Esophagus (tissue), 2 donors: ENCODE measurements at regions not wholly inside any gene's neighbourhood (a gene's known extent, or its start where the extent isn't known, plus 50 kb on each side); places are given as distances from the start of the nearest gene placed in this dataset.
"Not testable (repeated sequence)": the region's sequence is repeated elsewhere in the genome, so short reads cannot be mapped to it uniquely, and the experiment has no call there.

ENCODE experiments used
- H3K27ac ChIP-seq, 2 donors: one replicate each; pipeline ENCODE4 v1.5.1; 2013; ENCODE audit warnings: low read depth in 2 of 2, mild to moderate bottlenecking in 2 of 2, inconsistent platforms in 1 of 2, low read length in 1 of 2, moderate library complexity in 1 of 2
- H3K27me3 ChIP-seq, 2 donors: one replicate each; pipeline ENCODE4 v1.6.1; 2013; ENCODE audit warnings: low read length in 2 of 2, control low read depth in 1 of 2, mild to moderate bottlenecking in 1 of 2; ENCODE audit not compliant: insufficient read depth in 2 of 2, control insufficient read depth in 1 of 2
- H3K36me3 ChIP-seq, 2 donors: one replicate each; pipeline ENCODE4 v1.6.1; 2013; ENCODE audit warnings: low read length in 1 of 2; ENCODE audit not compliant: control insufficient read depth in 2 of 2, insufficient read depth in 2 of 2
- H3K4me1 ChIP-seq, 2 donors: one replicate each; pipeline ENCODE4 v1.6.1; 2013; ENCODE audit warnings: low read length in 1 of 2; ENCODE audit not compliant: control insufficient read depth in 2 of 2, insufficient read depth in 2 of 2
- H3K4me3 ChIP-seq, 2 donors: one replicate each; pipeline ENCODE4 v1.5.1; 2013; ENCODE audit warnings: low read length in 2 of 2, mild to moderate bottlenecking in 2 of 2, low read depth in 1 of 2, moderate library complexity in 1 of 2
- H3K9me3 ChIP-seq, 2 donors: one replicate each; pipeline ENCODE4 v1.6.1; 2013; ENCODE audit warnings: mild to moderate bottlenecking in 2 of 2, low read depth in 1 of 2, low read length in 1 of 2, moderate library complexity in 1 of 2; ENCODE audit not compliant: control insufficient read depth in 2 of 2, insufficient read depth in 1 of 2
- WGBS, 2 donors: extraction: QIAGEN DNeasy Blood & Tissue Kit; methylation state at CpG; one replicate each; pipeline ENCODE4 v1.1.7; 2013; 5-methylcytosine and 5-hydroxymethylcytosine counted together
- donor health status: healthy with polysubstance abuse.
- donor health status: Bipolar disorder and iron deficiency.

GRCh38 chr4:1531683-1532548 lies 125.7 kb upstream of the NKX1-1 start:
- H3K4me3 ChIP-seq, result no peak overlapping the region
- no peaks in the 10 kb centered on the region for H3K36me3 ChIP-seq
- no peak overlapping the region for H3K27ac ChIP-seq
- peaks cover 0 to 2% of the 10 kb centered on the region in 2 donors for H3K4me1 ChIP-seq
- peaks cover 0 to 3% of the 10 kb centered on the region in 2 donors for H3K27me3 ChIP-seq
- no peaks in the 10 kb centered on the region for H3K9me3 ChIP-seq
- WGBS, 2 donors, result 83 to 87% methylated on average over 22 of the region's 22 CpGs

- Histone ChIP-seq H3K27ac (no peak overlapping the region), H3K27me3 (peaks cover 0 to 3% of the 10 kb centered on the region in 2 donors), H3K9me3 (no peaks in the 10 kb centered on the region), H3K4me1 (peaks cover 0 to 2% of the 10 kb centered on the region in 2 donors), H3K4me3 (no peak overlapping the region), H3K36me3 (no peaks in the 10 kb centered on the region)
- WGBS, 2 donors, result 78 to 80% methylated on average over 13 of the region's 13 CpGs
Measured at GRCh38 chr4:1530356-1530755, 124.1 kb upstream of the NKX1-1 start.

DNA sequence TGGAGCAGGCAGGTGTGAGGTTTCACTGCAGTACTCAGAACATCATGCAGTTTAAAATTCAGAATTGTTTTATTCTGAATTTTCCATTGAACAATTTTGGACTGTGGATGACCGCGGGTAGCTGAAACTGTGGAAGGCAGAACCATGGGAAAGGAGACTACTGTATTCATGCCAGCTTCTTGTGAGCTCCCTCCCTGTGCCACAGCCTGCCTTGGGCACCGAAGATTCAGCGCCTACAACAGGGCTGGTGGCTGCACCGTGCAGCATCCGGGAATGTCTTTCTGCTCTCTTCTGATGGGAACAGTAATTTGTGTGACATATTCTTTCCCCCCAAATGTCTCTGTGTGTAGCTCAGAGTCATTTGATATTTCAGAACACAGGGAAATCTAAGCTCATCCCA lies 118.5 kb upstream of the NKX1-1 start:
- no peaks in the 10 kb centered on the region for H3K36me3 ChIP-seq
- peaks cover 8% of the 10 kb centered on the region in 2 donors for H3K9me3 ChIP-seq
- WGBS, 2 donors, result 84 to 94% methylated on average over 6 of the region's 6 CpGs
- H3K4me1 ChIP-seq, result peaks cover 0 to 2% of the 10 kb centered on the region in 2 donors
- peaks cover 3 to 6% of the 10 kb centered on the region in 2 donors for H3K27me3 ChIP-seq
- H3K4me3 ChIP-seq, result no peak overlapping the region
- H3K27ac ChIP-seq, result no peak overlapping the region

GRCh38 chr4:1523907-1524636 lies 117.8 kb upstream of the NKX1-1 start:
- WGBS, 2 donors, result 74 to 75% methylated on average over 24 of the region's 24 CpGs
- no peak overlapping the region for H3K4me3 ChIP-seq
- no peaks in the 10 kb centered on the region for H3K36me3 ChIP-seq
- peaks cover 0 to 2% of the 10 kb centered on the region in 2 donors for H3K4me1 ChIP-seq
- H3K27ac ChIP-seq, result no peak overlapping the region
- peaks cover 8% of the 10 kb centered on the region in 2 donors for H3K9me3 ChIP-seq
- peaks cover 0 to 6% of the 10 kb centered on the region in 2 donors for H3K27me3 ChIP-seq

GRCh38 chr4:1523506-1523905 lies 117.3 kb upstream of the NKX1-1 start:
- 50 to 58% methylated on average over 4 of the region's 4 CpGs for WGBS, 2 donors
- no peak overlapping the region for H3K27ac ChIP-seq
- H3K36me3 ChIP-seq, result no peaks in the 10 kb centered on the region
- peaks cover 0 to 2% of the 10 kb centered on the region in 2 donors for H3K4me1 ChIP-seq
- H3K9me3 ChIP-seq, result peaks cover 8% of the 10 kb centered on the region in 2 donors
- H3K4me3 ChIP-seq, result no peak overlapping the region
- peaks cover 0 to 6% of the 10 kb centered on the region in 2 donors for H3K27me3 ChIP-seq

DNA sequence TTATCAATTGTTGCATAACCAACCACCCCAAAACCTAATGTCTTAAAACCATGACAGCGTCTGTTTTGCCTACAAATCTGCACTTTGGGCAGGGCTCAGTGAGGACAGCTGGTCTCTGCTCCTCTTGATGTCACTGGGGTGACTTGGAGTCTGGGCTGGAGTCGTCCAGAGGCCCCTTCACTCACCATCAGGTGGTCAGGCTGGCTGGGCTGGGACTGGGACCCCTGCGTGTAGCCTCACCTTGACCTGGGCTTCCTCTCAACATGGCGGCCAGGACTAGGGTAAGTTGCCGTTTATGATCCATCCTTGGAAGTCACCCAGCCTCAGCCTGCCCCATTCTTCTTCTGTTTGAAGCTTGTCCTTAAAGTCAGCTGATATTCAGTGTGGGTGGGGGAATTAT lies 116.8 kb upstream of the NKX1-1 start:
- Histone ChIP-seq H3K36me3 (no peaks in the 10 kb centered on the region), H3K27ac (no peak overlapping the region), H3K4me3 (no peak overlapping the region), H3K4me1 (peaks cover 0 to 2% of the 10 kb centered on the region in 2 donors), H3K9me3 (peaks cover 8% of the 10 kb centered on the region in 2 donors), H3K27me3 (peaks cover 0 to 6% of the 10 kb centered on the region in 2 donors)
- WGBS, 2 donors, result 81 to 82% methylated on average over 5 of the region's 5 CpGs

- 84 to 93% methylated on average over 6 of the region's 6 CpGs for WGBS, 2 donors
- Histone ChIP-seq H3K27ac (no peak overlapping the region), H3K36me3 (no peaks in the 10 kb centered on the region), H3K4me3 (no peak overlapping the region), H3K9me3 (peaks cover 8% of the 10 kb centered on the region in 2 donors), H3K4me1 (peaks cover 0 to 2% of the 10 kb centered on the region in 2 donors), H3K27me3 (peaks cover 0 to 6% of the 10 kb centered on the region in 2 donors)
Measured at GRCh38 chr4:1522606-1523005, 116.4 kb upstream of the NKX1-1 start.

- Histone ChIP-seq H3K4me1 (peaks cover 0 to 2% of the 10 kb centered on the region in 2 donors), H3K9me3 (peaks cover 8% of the 10 kb centered on the region in 2 donors), H3K27ac (no peak overlapping the region), H3K27me3 (peaks cover 0 to 6% of the 10 kb centered on the region in 2 donors), H3K4me3 (no peak overlapping the region), H3K36me3 (no peaks in the 10 kb centered on the region)
- WGBS, 2 donors, result 80 to 86% methylated on average over 19 of the region's 19 CpGs
Measured at GRCh38 chr4:1521821-1522361, 115.6 kb upstream of the NKX1-1 start.

DNA sequence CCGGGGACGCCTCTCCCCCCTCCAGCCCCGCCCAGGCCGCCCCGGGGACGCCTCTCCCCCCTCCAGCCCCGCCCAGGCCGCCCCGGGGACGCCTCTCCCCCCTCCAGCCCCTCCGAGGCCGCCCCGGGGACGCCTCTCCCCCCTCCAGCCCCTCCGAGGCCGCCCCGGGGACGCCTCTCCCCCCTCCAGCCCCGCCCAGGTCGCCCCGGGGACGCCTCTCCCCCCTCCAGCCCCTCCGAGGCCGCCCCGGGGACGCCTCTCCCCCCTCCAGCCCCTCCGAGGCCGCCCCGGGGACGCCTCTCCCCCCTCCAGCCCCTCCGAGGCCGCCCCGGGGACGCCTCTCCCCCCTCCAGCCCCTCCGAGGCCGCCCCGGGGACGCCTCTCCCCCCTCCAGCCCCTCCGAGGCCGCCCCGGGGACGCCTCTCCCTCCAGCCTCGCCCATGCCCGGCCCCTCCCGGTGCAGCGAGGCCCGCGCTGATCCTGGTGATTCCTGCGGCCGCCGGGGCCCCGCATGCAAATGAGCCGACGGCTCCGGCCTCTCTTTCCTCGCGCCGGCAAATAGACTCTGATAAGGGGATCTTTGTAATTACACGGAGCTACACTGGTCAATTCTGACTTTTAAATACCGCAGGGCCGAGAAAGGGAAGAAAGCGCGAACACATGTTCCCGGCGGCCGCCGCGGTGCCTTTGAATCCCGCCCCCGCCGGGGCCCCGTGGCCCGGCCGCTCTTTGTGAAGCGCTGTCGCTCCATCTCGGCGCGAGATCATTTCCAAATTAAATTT lies 114.7 kb upstream of the NKX1-1 start:
- H3K4me3 ChIP-seq, result peak overlapping the region in 1 of 2 donors; percentile 35
- WGBS, 2 donors, result 1 to 15% methylated on average over 37 to 65 of the region's 79 CpGs
- H3K27me3 ChIP-seq, H3K4me1 ChIP-seq, H3K9me3 ChIP-seq, H3K36me3 ChIP-seq: not testable (repeated sequence)
- H3K27ac ChIP-seq, result peak overlapping the region in 1 of 2 donors; percentile 0
